ENCODE measurements at regions not wholly inside any gene's neighbourhood (a gene's known extent, or its start where the extent isn't known, plus 50 kb on each side); places are given as distances from the start of the nearest gene placed in this dataset.

GRCh38 chr16:60510941-60511340 is 1525.3 kb downstream of the CDH8 start:
- H3K4me3 ChIP-seq (ENCODE audit: low read length in 2 of 2): no peak overlapping the region
- no peak overlapping the region for H3K9ac ChIP-seq (ENCODE audit: low read depth in 1 of 2, low read length in 2 of 2)
- no peak overlapping the region for H3K27ac ChIP-seq (ENCODE audit: low read depth in 2 of 2, low read length in 2 of 2)
- no peaks in the 10 kb centered on the region for H3K4me1 ChIP-seq (ENCODE audit: control insufficient read depth in 2 of 2, insufficient read depth in 2 of 2, low read length in 2 of 2)
- no peaks in the 10 kb centered on the region for H3K27me3 ChIP-seq (ENCODE audit: control insufficient read depth in 2 of 2, insufficient read depth in 2 of 2, low read length in 2 of 2)
- peaks cover 3 to 6% of the 10 kb centered on the region in 2 donors for H3K9me3 ChIP-seq (ENCODE audit: control insufficient read depth in 2 of 2, low read length in 2 of 2)
- H3K36me3 ChIP-seq (ENCODE audit: control insufficient read depth in 2 of 2, insufficient read depth in 2 of 2, low read length in 2 of 2): no peaks in the 10 kb centered on the region

DNA sequence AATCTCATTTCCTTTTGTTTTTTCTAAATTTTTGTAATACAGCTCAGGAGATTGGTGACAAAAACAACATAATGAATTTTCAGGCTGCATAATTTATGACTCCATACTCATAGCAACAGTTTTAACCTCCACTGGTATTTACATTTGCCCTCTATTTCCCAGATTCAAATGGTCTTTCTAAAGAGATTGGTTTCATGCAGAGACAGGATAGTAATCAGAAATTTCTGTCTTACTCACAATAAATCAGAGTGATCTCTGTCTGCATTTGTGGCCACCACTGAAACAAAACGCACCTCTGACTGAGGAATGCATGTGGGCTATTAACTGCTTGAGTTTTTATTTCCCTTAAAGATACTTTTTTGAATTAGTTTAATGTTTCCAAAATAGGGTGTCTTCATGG is 1526.0 kb downstream of the CDH8 start:
- H3K4me3 ChIP-seq (ENCODE audit: low read length in 2 of 2): no peak overlapping the region
- H3K27ac ChIP-seq (ENCODE audit: low read depth in 2 of 2, low read length in 2 of 2): no peak overlapping the region
- no peaks in the 10 kb centered on the region for H3K36me3 ChIP-seq (ENCODE audit: control insufficient read depth in 2 of 2, insufficient read depth in 2 of 2, low read length in 2 of 2)
- H3K9me3 ChIP-seq (ENCODE audit: control insufficient read depth in 2 of 2, low read length in 2 of 2): peaks cover 3 to 6% of the 10 kb centered on the region in 2 donors
- no peak overlapping the region for H3K9ac ChIP-seq (ENCODE audit: low read depth in 1 of 2, low read length in 2 of 2)
- H3K4me1 ChIP-seq (ENCODE audit: control insufficient read depth in 2 of 2, insufficient read depth in 2 of 2, low read length in 2 of 2): no peaks in the 10 kb centered on the region
- H3K27me3 ChIP-seq (ENCODE audit: control insufficient read depth in 2 of 2, insufficient read depth in 2 of 2, low read length in 2 of 2): no peaks in the 10 kb centered on the region

GRCh38 chr16:60491273-60491672 is 1545.0 kb downstream of the CDH8 start:
- Histone ChIP-seq H3K27me3 (ENCODE audit: control insufficient read depth in 2 of 2, insufficient read depth in 2 of 2, low read length in 2 of 2) (no peaks in the 10 kb centered on the region), H3K4me1 (ENCODE audit: control insufficient read depth in 2 of 2, insufficient read depth in 2 of 2, low read length in 2 of 2) (no peaks in the 10 kb centered on the region), H3K27ac (ENCODE audit: low read depth in 2 of 2, low read length in 2 of 2) (no peak overlapping the region), H3K9me3 (ENCODE audit: control insufficient read depth in 2 of 2, low read length in 2 of 2) (peaks cover 0 to 5% of the 10 kb centered on the region in 2 donors), H3K9ac (ENCODE audit: low read depth in 1 of 2, low read length in 2 of 2) (no peak overlapping the region), H3K36me3 (ENCODE audit: control insufficient read depth in 2 of 2, insufficient read depth in 2 of 2, low read length in 2 of 2) (no peaks in the 10 kb centered on the region), H3K4me3 (ENCODE audit: low read length in 2 of 2) (no peak overlapping the region)

DNA sequence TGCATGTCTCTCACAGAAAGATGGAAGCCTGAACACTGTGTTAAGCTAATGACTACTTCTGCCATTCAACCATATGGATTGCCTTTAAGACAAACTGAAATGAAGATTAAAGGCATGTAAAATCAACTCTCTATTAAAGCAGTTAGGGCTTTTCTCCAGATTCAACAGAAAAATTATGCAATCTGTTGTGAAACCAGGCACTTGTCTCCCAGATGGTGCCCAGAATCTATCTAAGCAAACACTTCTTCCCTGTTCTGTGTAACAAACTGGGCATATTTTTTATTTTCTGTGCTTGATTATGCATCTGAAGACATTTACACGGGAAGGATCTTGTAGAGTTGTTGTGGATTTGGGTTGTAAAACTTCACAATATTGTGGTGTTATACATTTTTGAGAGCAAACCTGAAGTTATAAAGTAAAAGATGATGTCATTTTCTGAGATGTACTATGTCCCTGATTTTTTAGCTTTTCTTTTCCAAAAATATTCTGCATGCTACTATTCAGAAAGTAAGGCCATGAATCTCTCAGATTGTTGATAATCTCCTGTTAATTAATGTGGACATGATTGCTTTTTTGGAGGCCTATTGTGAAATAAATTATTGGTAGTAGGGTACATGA is 1550.3 kb downstream of the CDH8 start:
- Histone ChIP-seq H3K36me3 (ENCODE audit: control insufficient read depth in 2 of 2, insufficient read depth in 2 of 2, low read length in 2 of 2) (no peaks in the 10 kb centered on the region), H3K9ac (ENCODE audit: low read depth in 1 of 2, low read length in 2 of 2) (no peak overlapping the region), H3K27ac (ENCODE audit: low read depth in 2 of 2, low read length in 2 of 2) (no peak overlapping the region), H3K4me3 (ENCODE audit: low read length in 2 of 2) (no peak overlapping the region), H3K4me1 (ENCODE audit: control insufficient read depth in 2 of 2, insufficient read depth in 2 of 2, low read length in 2 of 2) (no peaks in the 10 kb centered on the region), H3K27me3 (ENCODE audit: control insufficient read depth in 2 of 2, insufficient read depth in 2 of 2, low read length in 2 of 2) (no peaks in the 10 kb centered on the region), H3K9me3 (ENCODE audit: control insufficient read depth in 2 of 2, low read length in 2 of 2) (no peaks in the 10 kb centered on the region)

DNA sequence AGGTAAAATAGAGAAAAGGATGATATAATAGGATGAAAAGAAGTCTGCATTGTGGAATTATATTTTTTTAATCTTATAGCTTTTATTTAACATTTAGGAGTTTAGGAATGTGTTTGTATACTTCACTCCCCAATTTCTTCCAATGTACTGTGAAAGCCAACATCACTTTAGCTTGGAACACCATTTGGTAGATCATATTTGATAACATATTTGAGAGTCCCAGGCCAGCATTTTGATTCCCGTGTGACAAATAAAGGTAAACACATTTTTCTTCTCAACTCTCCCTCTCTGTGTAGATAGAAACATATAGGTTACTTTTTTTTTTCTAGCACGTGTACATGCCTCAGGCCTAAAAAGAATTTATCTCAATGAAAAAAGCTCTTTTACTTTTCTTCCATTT is 1551.3 kb downstream of the CDH8 start:
- no peak overlapping the region for H3K27ac ChIP-seq (ENCODE audit: low read depth in 2 of 2, low read length in 2 of 2)
- H3K4me1 ChIP-seq (ENCODE audit: control insufficient read depth in 2 of 2, insufficient read depth in 2 of 2, low read length in 2 of 2): no peaks in the 10 kb centered on the region
- H3K9me3 ChIP-seq (ENCODE audit: control insufficient read depth in 2 of 2, low read length in 2 of 2): no peaks in the 10 kb centered on the region
- no peak overlapping the region for H3K4me3 ChIP-seq (ENCODE audit: low read length in 2 of 2)
- H3K27me3 ChIP-seq (ENCODE audit: control insufficient read depth in 2 of 2, insufficient read depth in 2 of 2, low read length in 2 of 2): no peaks in the 10 kb centered on the region
- no peaks in the 10 kb centered on the region for H3K36me3 ChIP-seq (ENCODE audit: control insufficient read depth in 2 of 2, insufficient read depth in 2 of 2, low read length in 2 of 2)
- no peak overlapping the region for H3K9ac ChIP-seq (ENCODE audit: low read depth in 1 of 2, low read length in 2 of 2)

DNA sequence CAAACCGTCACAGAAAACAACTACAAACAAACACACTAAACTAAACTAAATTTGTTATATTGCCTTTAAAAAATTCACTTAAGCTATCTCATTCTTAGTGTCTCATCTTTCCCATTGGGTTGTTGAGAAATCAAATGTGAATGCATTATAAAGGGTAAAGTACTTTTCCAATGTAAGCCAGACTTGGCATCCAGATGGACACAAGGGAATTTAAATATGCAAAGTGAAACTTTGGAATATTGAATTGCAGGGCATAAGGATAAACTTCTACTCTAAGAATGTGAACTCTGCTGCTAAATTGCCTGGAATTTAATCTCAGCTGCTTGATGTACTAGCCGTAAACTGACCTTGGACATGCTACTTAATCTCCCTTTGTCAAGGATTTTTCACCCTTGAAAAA is 1554.6 kb downstream of the CDH8 start:
- Histone ChIP-seq H3K9me3 (ENCODE audit: control insufficient read depth in 2 of 2, low read length in 2 of 2) (no peaks in the 10 kb centered on the region), H3K27me3 (ENCODE audit: control insufficient read depth in 2 of 2, insufficient read depth in 2 of 2, low read length in 2 of 2) (no peaks in the 10 kb centered on the region), H3K27ac (ENCODE audit: low read depth in 2 of 2, low read length in 2 of 2) (no peak overlapping the region), H3K4me1 (ENCODE audit: control insufficient read depth in 2 of 2, insufficient read depth in 2 of 2, low read length in 2 of 2) (no peaks in the 10 kb centered on the region), H3K9ac (ENCODE audit: low read depth in 1 of 2, low read length in 2 of 2) (no peak overlapping the region), H3K36me3 (ENCODE audit: control insufficient read depth in 2 of 2, insufficient read depth in 2 of 2, low read length in 2 of 2) (no peaks in the 10 kb centered on the region), H3K4me3 (ENCODE audit: low read length in 2 of 2) (no peak overlapping the region)

DNA sequence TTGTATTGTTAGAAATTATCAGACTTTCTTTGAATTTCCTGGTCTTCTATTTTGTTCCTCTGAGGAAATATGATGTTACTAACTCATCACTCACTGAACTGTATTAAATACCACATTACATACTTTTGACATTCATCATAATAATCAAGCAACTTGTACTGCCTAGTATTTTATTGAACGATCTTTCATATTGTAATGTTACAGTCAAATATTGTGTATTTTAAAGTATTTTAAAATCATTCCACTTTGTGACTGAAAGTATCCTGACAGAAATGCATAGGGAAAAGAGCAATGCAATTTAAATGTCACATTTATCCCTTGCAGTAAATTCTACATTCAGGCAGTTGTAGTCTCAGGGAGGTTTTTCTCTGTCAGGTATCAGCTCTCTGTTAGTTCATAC is 1557.4 kb downstream of the CDH8 start:
- no peaks in the 10 kb centered on the region for H3K36me3 ChIP-seq (ENCODE audit: control insufficient read depth in 2 of 2, insufficient read depth in 2 of 2, low read length in 2 of 2)
- H3K9ac ChIP-seq (ENCODE audit: low read depth in 1 of 2, low read length in 2 of 2): no peak overlapping the region
- no peak overlapping the region for H3K27ac ChIP-seq (ENCODE audit: low read depth in 2 of 2, low read length in 2 of 2)
- no peak overlapping the region for H3K4me3 ChIP-seq (ENCODE audit: low read length in 2 of 2)
- H3K27me3 ChIP-seq (ENCODE audit: control insufficient read depth in 2 of 2, insufficient read depth in 2 of 2, low read length in 2 of 2): no peaks in the 10 kb centered on the region
- no peaks in the 10 kb centered on the region for H3K4me1 ChIP-seq (ENCODE audit: control insufficient read depth in 2 of 2, insufficient read depth in 2 of 2, low read length in 2 of 2)
- H3K9me3 ChIP-seq (ENCODE audit: control insufficient read depth in 2 of 2, low read length in 2 of 2): no peaks in the 10 kb centered on the region

DNA sequence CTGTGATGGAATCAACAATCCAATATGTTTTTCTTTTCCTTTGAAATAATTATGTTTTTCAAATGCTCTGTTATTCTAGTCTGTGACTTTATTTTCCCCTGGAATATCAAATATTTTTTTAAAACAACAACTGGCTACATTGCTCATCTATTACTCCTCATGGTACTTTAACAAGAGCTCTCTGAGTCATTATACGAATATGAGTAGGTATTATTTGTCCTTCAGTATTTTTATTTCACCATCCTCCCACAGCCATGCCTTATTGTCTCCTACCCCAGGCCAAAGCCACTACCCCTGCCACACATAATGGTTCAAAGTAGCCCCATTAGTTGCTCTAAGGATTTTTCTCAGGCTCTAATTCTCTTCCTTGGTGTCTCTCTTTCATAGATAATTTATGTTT is 1572.3 kb downstream of the CDH8 start:
- no peaks in the 10 kb centered on the region for H3K36me3 ChIP-seq (ENCODE audit: control insufficient read depth in 2 of 2, insufficient read depth in 2 of 2, low read length in 2 of 2)
- no peaks in the 10 kb centered on the region for H3K9me3 ChIP-seq (ENCODE audit: control insufficient read depth in 2 of 2, low read length in 2 of 2)
- no peak overlapping the region for H3K27ac ChIP-seq (ENCODE audit: low read depth in 2 of 2, low read length in 2 of 2)
- no peak overlapping the region for H3K4me3 ChIP-seq (ENCODE audit: low read length in 2 of 2)
- no peak overlapping the region for H3K9ac ChIP-seq (ENCODE audit: low read depth in 1 of 2, low read length in 2 of 2)
- H3K27me3 ChIP-seq (ENCODE audit: control insufficient read depth in 2 of 2, insufficient read depth in 2 of 2, low read length in 2 of 2): no peaks in the 10 kb centered on the region
- H3K4me1 ChIP-seq (ENCODE audit: control insufficient read depth in 2 of 2, insufficient read depth in 2 of 2, low read length in 2 of 2): no peaks in the 10 kb centered on the region

DNA sequence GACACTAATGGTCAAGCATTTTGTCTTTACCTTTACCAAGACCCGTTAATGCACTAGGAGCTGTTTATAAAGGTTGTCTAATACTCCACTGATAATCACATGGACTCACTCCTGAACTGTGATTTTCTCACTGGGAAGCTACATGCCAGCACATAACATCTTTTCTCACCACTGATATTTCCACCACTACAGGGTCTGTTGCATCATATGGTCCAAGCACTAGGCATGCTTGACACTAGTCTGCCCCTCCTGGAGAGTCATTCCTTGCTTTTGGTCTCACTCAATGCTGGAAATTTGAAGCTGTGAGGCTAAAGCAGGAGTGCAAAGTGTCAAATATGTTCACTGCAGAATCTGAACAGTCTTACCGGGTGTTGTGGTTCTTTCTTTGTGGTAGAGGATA is 1576.8 kb downstream of the CDH8 start:
- no peak overlapping the region for H3K9ac ChIP-seq (ENCODE audit: low read depth in 1 of 2, low read length in 2 of 2)
- H3K27me3 ChIP-seq (ENCODE audit: control insufficient read depth in 2 of 2, insufficient read depth in 2 of 2, low read length in 2 of 2): no peaks in the 10 kb centered on the region
- H3K4me3 ChIP-seq (ENCODE audit: low read length in 2 of 2): no peak overlapping the region
- no peak overlapping the region for H3K27ac ChIP-seq (ENCODE audit: low read depth in 2 of 2, low read length in 2 of 2)
- no peaks in the 10 kb centered on the region for H3K4me1 ChIP-seq (ENCODE audit: control insufficient read depth in 2 of 2, insufficient read depth in 2 of 2, low read length in 2 of 2)
- H3K36me3 ChIP-seq (ENCODE audit: control insufficient read depth in 2 of 2, insufficient read depth in 2 of 2, low read length in 2 of 2): no peaks in the 10 kb centered on the region
- H3K9me3 ChIP-seq (ENCODE audit: control insufficient read depth in 2 of 2, low read length in 2 of 2): no peaks in the 10 kb centered on the region

- Histone ChIP-seq H3K27ac (ENCODE audit: low read depth in 2 of 2, low read length in 2 of 2) (no peak overlapping the region), H3K4me1 (ENCODE audit: control insufficient read depth in 2 of 2, insufficient read depth in 2 of 2, low read length in 2 of 2) (no peaks in the 10 kb centered on the region), H3K4me3 (ENCODE audit: low read length in 2 of 2) (no peak overlapping the region), H3K9ac (ENCODE audit: low read depth in 1 of 2, low read length in 2 of 2) (no peak overlapping the region), H3K9me3 (ENCODE audit: control insufficient read depth in 2 of 2, low read length in 2 of 2) (no peaks in the 10 kb centered on the region), H3K27me3 (ENCODE audit: control insufficient read depth in 2 of 2, insufficient read depth in 2 of 2, low read length in 2 of 2) (no peaks in the 10 kb centered on the region), H3K36me3 (ENCODE audit: control insufficient read depth in 2 of 2, insufficient read depth in 2 of 2, low read length in 2 of 2) (no peaks in the 10 kb centered on the region)
These were observed 1578.0 kb downstream of the CDH8 start for GRCh38 chr16:60458255-60458654.

GRCh38 chr16:60452646-60453045 is 1583.6 kb downstream of the CDH8 start:
- Histone ChIP-seq H3K36me3 (ENCODE audit: control insufficient read depth in 2 of 2, insufficient read depth in 2 of 2, low read length in 2 of 2) (no peaks in the 10 kb centered on the region), H3K9ac (ENCODE audit: low read depth in 1 of 2, low read length in 2 of 2) (no peak overlapping the region), H3K4me3 (ENCODE audit: low read length in 2 of 2) (no peak overlapping the region), H3K4me1 (ENCODE audit: control insufficient read depth in 2 of 2, insufficient read depth in 2 of 2, low read length in 2 of 2) (no peaks in the 10 kb centered on the region), H3K27me3 (ENCODE audit: control insufficient read depth in 2 of 2, insufficient read depth in 2 of 2, low read length in 2 of 2) (no peaks in the 10 kb centered on the region), H3K9me3 (ENCODE audit: control insufficient read depth in 2 of 2, low read length in 2 of 2) (peaks cover 0 to 5% of the 10 kb centered on the region in 2 donors), H3K27ac (ENCODE audit: low read depth in 2 of 2, low read length in 2 of 2) (no peak overlapping the region)

Measured in mucosa of rectum (tissue), 2 donors.